Cardiac fibroblast (primary cell): ENCODE measurements at regions not wholly inside any gene's neighbourhood (a gene's known extent, or its start where the extent isn't known, plus 50 kb on each side); places are given as distances from the start of the nearest gene placed in this dataset.

Experiments
- DNase-seq, 2 donors: peaks; one replicate each; pipeline versions ENCODE4 v3.0.0 to v3.0.0-alpha.2; 2010; ENCODE audit warnings: low read depth in 2 of 2
- H3K4me3 ChIP-seq, 2 donors: replicated peaks in 1 of 2; 1 replicate in 1 of 2; 2 replicates in 1 of 2; pipeline ENCODE4 v1.5.1; 2011; ENCODE audit warnings: low read depth in 2 of 2, low read length in 2 of 2, mild to moderate bottlenecking in 2 of 2, moderate library complexity in 1 of 2
- CTCF ChIP-seq: IDR thresholded peaks from one replicate; pipeline ENCODE4 v1.5.1; 2011; ENCODE audit warnings: low read depth, mild to moderate bottlenecking, low read length, inconsistent platforms

DNA sequence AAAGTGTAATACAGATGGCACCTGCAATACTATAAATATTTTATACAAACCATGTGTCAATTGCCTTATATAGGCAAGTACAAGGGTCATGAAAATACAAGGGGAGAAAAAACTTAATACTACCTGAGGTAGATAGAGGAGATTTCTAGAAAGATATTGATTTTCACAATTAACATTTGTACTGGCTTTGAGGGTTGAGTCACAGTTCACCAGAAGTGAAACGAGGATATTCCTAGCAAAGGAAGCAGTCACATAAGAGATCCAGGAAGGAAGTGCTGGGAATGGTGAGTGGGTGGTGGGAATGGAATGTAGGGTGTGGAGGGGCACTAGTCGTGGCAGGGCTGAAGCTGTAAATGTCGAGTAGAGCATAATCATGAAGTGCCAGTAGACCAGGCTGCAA lies 108.7 kb downstream of the P2RY1 start:
- DNase-seq: peak in 1 of 2 donors; percentile 10
- H3K4me3 ChIP-seq: no peak overlapping the region
- no peak for TF ChIP-seq CTCF

DNA sequence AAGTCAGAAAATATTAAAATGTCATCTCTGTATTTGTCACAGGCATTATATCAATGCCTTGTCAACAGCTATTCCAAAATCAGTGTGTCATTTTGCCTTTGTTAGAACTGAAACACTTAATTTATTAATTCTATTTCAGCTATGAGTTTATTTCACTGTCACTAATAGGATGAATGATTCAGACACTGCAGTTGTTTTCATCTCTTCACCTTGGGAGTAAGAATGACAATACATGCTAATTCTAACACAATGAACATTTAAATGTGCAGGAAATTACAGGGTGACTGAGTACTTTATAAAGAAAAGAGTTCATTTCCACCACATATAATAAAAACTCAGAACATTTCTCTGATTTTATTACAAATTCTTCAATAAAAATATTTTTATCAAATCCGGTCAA lies 109.7 kb downstream of the P2RY1 start:
- no peak overlapping the region for H3K4me3 ChIP-seq
- TF ChIP-seq CTCF: no peak
- DNase-seq: no peak

- DNase-seq: no peak
- H3K4me3 ChIP-seq: no peak overlapping the region
- TF ChIP-seq CTCF: no peak
Observed at GRCh38 chr3:152945556-152945955, 110.6 kb downstream of the P2RY1 start.

GRCh38 chr3:152957491-152957890 lies 122.6 kb downstream of the P2RY1 start:
- H3K4me3 ChIP-seq: no peak overlapping the region
- no peak for TF ChIP-seq CTCF
- DNase-seq: no peak

GRCh38 chr3:152959307-152959706 lies 124.4 kb downstream of the P2RY1 start:
- TF ChIP-seq CTCF: no peak
- DNase-seq: no peak

DNA sequence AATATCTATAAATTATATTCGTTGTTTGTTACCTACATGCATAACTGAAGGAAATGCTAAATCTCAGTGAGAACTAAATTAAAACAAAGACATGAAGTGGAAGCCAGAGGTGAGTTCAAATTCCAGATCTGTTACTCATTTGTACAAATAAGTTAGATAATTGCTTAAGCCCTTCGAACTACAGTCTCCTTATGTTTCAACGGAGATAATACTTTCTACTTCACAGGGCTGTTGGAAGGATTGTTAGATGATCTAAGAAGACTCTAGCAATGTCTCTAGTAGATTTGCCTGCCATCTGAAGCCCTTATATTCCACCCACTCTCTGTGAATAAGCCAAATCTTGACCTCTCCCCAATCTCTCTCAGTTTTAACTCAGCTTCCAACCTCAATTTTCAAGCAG lies 125.8 kb downstream of the P2RY1 start:
- H3K4me3 ChIP-seq: no peak overlapping the region
- peak in 1 of 2 donors; percentile 14 for DNase-seq
- no peak for TF ChIP-seq CTCF

More at GRCh38 chr3:152959307-152959706, 124.4 kb downstream of the P2RY1 start:
- H3K4me3 ChIP-seq: no peak overlapping the region

DNA sequence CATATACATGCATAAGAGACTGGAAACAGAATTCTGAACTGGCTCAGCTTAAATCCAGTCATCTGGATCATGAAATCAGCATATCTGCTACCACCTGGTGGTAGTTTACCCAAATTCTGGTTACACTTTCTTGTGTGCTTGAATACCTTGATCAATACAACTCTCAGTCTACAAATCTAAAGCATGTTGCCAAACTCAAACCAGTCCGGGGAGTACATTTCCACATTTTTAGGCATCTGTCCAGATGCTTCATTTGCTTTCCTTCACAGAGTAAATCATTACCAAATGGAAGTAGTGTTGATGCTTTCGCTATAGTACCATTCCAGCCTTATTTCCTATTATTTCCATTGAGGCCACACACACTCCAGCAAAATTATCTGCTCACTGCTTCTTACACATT lies 126.4 kb downstream of the P2RY1 start:
- peak; percentile 17 for TF ChIP-seq CTCF
- H3K4me3 ChIP-seq: no peak overlapping the region
- DNase-seq: peak; percentile 42 to 49
